GM18861 (cell line): ENCODE measurements at regions not wholly inside any gene's neighbourhood (a gene's known extent, or its start where the extent isn't known, plus 50 kb on each side); places are given as distances from the start of the nearest gene placed in this dataset.
"Not testable (repeated sequence)": the region's sequence is repeated elsewhere in the genome, so short reads cannot be mapped to it uniquely, and the experiment has no call there.

Experiments
- ATAC-seq: cut with Tn5 transposase; IDR thresholded peaks from one replicate; pipeline ENCODE4 v1.9.1; 2021; ENCODE audit not compliant: unreplicated experiment

- not testable (repeated sequence) for ATAC-seq
These were observed 1361.6 kb downstream of the CDH11 start for GRCh38 chr16:63760246-63760645.

GRCh38 chr16:63752347-63752746 is 1369.5 kb downstream of the CDH11 start:
- no peak for ATAC-seq

GRCh38 chr16:63749276-63749675 is 1372.6 kb downstream of the CDH11 start:
- no peak for ATAC-seq

GRCh38 chr16:63745456-63745855 is 1376.4 kb downstream of the CDH11 start:
- no peak for ATAC-seq

GRCh38 chr16:63744077-63744874 is 1377.6 kb downstream of the CDH11 start:
- no peak for ATAC-seq

- no peak for ATAC-seq
These were observed 1379.7 kb downstream of the CDH11 start for GRCh38 chr16:63742150-63742549.

GRCh38 chr16:63737633-63738032 is 1384.2 kb downstream of the CDH11 start:
- no peak for ATAC-seq

GRCh38 chr16:63735456-63735855 is 1386.4 kb downstream of the CDH11 start:
- no peak for ATAC-seq

GRCh38 chr16:63720848-63721247 is 1401.0 kb downstream of the CDH11 start:
- ATAC-seq, result no peak

GRCh38 chr16:63719926-63720325 is 1401.9 kb downstream of the CDH11 start:
- ATAC-seq, result no peak

- no peak for ATAC-seq
These were observed 1404.1 kb downstream of the CDH11 start for GRCh38 chr16:63717806-63718205.

- no peak for ATAC-seq
These were observed 1407.0 kb downstream of the CDH11 start for GRCh38 chr16:63714876-63715275.

GRCh38 chr16:63712725-63713124 is 1409.1 kb downstream of the CDH11 start:
- no peak for ATAC-seq

GRCh38 chr16:63703612-63704011 is 1418.3 kb downstream of the CDH11 start:
- no peak for ATAC-seq

GRCh38 chr16:63702981-63703590 is 1418.8 kb downstream of the CDH11 start:
- no peak for ATAC-seq

GRCh38 chr16:63697736-63698135 is 1424.1 kb downstream of the CDH11 start:
- ATAC-seq, result no peak

- ATAC-seq, result no peak
These were observed 1426.5 kb downstream of the CDH11 start for GRCh38 chr16:63695347-63695746.

GRCh38 chr16:63690961-63691360 is 1430.9 kb downstream of the CDH11 start:
- ATAC-seq, result no peak

GRCh38 chr16:63690267-63690666 is 1431.6 kb downstream of the CDH11 start:
- no peak for ATAC-seq

GRCh38 chr16:63689068-63689467 is 1432.8 kb downstream of the CDH11 start:
- no peak for ATAC-seq

GRCh38 chr16:63684149-63685101 is 1437.4 kb downstream of the CDH11 start:
- ATAC-seq, result no peak
